CD1c-positive myeloid dendritic cell (primary cell): ENCODE measurements at regions not wholly inside any gene's neighbourhood (a gene's known extent, or its start where the extent isn't known, plus 50 kb on each side); places are given as distances from the start of the nearest gene placed in this dataset.

Source experiments
- DNase-seq: peaks from one replicate; pipeline ENCODE4 v3.0.0-alpha.2; 2016; ENCODE audit errors: extremely low spot score

DNA sequence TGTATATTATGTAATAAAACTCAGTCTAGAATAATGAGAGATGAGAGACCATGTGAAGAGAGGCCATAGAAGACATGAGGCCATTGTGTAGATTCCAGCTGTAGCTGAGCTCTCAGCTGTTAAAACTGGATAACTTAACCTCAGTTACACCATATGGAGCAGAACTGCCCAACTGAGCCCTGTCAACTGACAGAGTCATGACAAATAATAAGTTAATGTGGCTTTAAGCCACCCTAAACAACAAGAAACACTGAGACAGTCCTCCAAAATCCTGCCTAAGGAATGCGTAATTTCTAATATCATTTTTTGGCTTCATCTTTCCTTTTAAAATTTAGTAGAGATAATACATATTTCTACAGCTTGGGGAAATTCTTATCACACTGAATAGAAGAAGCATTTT is 580.0 kb upstream of the RGS18 start:
- DNase-seq: no peak

DNA sequence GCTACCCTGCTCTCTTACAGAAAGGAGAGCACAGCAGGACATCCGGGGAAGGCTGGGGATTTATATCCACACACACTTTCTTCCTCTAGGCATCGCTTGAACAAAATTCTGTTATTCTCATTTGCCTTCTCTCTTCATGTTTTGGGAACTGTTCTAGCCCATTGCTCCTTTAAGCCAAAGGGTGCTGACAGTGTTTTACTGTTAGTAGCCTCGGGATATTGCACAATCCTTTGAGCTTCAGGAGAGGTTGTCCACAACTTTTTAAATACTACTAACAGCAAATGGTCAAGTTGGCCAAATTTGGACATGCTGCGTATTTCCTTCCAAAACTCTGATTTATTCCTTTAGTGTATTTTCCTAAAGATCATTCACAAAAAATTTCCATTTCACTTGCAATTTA is 579.2 kb upstream of the RGS18 start:
- no peak for DNase-seq

DNA sequence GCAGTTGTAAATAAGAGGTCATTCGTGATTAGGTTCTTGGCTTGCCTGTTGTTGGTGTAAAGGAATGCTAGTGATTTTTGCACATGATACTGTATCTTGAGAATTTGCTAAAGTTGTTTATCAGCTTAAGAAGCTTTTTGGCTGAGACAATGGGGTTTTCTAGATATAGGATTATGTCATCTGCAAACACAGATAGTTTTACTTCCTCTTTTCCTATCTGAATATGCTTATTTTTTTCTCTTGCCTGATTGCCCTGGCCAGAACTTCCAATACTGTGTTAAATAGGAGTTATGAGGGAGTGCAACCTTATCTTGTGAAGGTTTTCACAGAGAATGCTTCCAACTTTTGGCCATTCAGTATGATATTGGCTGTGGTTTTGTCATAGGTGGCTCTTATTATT is 576.1 kb upstream of the RGS18 start:
- DNase-seq: peak; percentile 7

DNA sequence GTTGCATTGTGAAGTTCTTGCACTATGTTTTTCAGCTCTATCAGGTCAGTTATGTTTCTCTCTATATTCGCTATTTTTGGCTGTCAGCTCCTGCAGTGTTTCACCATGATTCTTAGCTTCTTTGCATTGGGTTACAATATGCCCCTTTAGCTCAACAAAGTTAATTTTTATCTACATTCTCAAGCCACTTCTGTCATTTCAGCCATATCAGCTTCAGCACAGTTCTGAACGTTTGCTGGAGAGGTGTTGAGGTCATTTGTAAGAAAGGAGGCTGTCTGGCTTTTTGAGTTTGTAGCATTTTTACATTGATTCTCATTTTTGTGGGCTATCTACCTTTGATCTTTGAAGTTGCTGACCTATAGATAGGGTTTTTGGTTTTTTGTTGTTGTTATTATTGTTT is 573.2 kb upstream of the RGS18 start:
- DNase-seq: no peak

DNA sequence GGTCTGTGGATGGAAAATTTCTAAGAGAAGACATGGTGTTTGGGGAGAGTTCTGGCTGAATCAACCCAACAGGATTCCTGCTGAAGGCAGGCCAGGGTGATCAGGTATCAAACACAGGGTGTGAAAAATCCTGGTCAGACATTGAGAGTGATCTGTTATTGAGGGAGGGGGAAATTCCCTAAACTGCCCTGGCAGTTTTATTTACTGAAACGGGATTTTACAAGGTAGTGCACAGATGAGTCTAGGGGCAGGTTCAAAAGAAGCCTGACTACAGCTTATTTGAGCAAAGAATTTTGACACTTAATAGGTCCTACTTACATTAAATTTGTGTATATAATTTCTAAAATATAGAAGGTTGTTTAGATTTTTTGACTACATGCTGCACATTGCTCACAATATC is 569.4 kb upstream of the RGS18 start:
- DNase-seq: no peak

DNA sequence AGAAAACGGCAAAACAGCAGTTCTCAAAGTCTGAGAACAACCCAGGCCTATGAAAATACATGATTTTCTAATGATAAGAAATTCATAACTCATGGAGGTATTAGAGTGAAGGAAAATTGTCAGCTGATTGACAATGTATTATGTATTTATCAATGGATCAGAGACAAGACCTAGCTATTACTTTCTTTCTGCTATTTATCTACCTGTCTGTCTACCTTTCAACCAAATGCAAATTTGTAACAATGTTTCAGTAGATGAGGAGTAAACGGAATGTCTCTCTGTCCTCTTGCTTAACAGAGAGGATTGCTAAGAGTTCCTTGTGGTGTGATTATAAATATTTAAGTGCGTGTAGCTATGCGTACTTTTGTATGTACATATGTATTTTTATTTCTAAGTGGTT is 568.7 kb upstream of the RGS18 start:
- no peak for DNase-seq

DNA sequence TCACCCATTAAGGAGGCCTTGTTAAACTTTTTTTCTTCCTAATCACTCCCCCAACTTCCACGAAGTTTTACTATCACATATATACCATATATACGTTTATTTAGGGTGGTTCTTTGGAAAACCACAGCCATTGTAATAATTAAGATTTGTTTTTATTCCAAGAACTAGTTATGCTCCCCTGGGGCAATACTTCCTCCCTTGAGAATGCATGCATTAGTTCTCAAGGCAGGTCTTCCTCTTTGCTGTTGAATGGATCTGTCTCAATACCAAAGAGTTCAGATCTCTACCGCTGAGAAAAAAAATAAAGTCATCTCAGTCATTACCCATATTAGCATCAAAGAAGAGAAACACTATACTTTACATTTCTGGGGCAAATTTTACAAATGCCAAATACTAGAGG is 567.7 kb upstream of the RGS18 start:
- DNase-seq: no peak

DNA sequence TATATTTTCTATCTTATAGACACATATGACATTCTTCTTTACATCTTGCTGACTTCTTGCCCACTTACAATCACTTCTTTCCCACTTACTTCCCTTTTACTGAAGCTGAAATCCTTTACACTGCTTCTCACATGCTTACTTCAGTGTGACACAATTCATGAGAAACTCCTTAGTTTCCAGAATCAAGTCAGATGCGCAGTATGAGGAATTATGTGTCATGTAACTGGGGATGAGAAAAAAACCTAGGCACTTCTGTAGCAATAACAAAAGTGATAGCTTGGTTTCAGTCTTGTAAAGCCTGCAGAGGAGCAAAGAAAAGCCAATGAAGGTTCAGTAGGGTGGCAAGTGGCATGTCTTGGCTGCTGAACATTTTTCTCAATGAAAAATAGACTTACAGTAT is 566.2 kb upstream of the RGS18 start:
- no peak for DNase-seq

DNA sequence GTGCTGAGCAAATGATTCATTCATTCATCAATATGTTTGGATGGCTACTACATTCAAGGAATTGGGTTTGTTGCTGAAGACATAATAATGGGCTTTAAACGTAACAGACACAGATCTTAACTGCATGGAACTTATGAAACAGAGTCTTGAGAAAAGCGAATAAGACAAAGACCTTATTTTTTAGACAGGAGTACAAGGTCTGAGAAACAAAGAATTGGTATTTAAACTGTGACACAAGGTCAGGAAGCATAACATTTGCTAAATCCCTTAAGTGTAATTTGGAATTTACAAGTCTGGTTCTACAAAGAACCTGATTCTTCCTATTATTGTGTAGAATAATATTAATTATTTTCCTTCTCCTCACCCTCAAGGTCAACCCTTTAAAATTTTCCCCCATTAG is 565.4 kb upstream of the RGS18 start:
- no peak for DNase-seq

DNA sequence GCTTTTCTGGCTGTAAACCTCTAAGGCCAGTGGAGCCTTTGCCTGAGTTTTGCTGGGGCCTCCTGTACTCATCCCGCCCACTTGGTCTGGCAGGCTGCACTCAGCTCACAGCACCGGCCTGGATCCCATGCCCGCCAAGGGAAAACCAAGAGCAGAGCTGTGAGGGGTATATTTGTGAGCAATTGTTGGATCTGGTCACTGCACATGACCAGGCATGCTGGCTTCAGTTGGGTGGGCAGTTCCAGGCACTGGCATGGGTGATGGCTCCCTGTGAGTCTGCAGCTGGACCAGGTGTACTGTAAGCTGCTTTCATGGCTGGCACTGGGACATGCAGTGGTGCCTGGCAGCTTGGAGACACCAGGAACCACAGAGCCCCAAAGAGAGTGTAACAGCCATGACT is 563.1 kb upstream of the RGS18 start:
- no peak for DNase-seq

DNA sequence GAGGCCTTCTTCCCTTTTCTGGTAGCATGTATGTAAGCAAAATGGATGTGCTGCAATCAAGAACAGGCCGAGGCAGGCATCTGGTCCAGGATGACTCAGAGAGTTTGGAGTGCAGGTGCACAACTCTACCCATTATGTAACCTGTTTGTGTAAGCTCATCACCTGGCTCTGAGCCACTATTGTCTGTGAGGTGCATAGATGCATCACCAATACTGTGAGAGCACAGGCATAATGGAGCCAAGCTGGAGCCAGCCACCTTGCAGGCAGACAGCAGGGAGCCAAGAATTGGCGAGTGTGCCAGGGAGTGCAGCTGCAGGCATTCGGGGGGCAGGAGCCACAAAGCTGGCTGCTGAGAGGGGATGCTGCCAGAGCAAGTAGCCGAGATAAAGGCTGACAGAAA is 549.9 kb upstream of the RGS18 start:
- no peak for DNase-seq

DNA sequence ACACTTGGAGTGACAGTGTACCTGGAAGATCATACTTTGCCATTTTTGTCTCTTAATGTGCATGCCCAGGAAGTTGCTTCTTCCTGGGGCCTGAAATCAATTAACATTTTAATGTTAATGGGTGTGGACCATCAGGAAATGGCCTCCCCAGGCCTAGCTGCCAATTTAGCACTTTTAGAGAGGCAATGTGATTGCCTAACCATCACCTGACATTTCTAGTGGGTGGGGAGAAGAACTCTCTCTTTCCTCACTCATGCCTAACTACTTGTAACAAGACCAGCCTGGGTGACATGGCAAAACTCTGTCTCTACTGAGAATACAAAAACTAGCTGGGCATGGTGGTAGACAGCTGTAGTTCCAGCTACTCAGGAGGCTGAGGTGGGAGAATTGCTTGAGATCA is 549.0 kb upstream of the RGS18 start:
- no peak for DNase-seq

DNA sequence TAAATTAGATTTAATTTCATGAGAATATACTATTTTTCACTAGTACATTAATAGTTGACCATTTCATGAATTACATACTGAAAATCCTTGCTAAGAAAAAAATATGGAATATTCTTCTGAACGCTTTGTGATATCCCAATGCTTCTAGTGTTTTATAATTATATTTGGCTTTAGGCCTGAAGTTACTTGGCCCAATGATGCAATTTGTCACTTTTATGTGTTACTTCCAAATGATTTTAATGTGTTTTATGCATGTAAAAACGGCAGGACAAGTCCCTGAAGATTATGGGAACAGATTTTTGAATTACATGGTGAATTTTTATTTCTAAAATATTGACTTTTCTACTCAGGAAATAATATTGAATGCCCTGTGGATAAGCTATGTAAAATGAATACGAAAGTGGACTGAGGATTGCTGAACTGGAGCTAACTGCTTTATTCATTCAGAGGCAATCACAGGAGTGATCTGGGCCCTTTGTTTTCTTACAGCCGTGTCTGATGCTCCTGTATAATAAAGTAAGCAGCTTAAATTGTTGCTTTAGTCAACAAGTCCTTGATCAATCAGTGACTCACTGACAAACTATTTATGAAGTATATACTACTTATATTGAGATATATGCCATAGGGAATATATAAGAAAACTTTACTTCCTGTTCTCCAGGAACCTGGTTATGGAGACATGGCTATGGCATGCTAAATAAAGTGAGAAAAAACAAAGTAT is 543.0 kb upstream of the RGS18 start:
- DNase-seq: no peak

DNA sequence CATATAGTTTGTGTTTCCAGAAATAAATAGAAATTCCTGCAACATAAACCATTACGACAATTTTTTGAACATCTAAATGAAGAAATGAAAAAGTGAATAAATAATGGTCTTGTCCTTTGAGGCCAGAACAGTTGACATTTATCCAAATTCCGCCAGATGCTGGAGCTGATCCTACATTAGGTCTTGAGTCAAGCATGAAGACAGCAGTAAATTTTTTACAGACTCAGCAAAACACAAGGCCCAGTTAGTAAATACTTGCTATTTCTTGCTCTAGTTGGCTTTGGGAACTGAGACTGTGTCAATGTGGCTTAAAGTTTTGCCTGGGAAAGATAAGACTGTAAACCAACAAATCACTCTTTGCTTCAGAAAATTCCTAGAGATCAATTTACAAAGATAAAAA is 540.1 kb upstream of the RGS18 start:
- DNase-seq: no peak

DNA sequence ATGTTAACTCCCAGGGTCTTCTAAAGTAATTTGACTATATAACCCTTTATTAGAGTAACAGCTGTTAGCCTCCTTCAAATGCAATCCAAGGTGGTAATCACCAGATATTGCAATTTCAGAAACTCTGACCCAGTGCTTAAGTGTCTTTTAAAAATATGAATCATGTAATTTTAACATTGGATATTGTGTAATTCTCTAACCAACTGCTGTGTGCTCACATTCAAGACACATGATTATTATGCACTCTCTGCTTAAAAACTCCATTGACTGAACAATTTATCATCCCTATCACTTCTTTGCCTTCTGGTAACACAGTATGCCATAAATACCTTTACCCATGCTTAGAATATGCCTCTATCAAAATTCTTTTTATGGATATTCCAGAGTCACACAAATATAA is 537.4 kb upstream of the RGS18 start:
- no peak for DNase-seq

DNA sequence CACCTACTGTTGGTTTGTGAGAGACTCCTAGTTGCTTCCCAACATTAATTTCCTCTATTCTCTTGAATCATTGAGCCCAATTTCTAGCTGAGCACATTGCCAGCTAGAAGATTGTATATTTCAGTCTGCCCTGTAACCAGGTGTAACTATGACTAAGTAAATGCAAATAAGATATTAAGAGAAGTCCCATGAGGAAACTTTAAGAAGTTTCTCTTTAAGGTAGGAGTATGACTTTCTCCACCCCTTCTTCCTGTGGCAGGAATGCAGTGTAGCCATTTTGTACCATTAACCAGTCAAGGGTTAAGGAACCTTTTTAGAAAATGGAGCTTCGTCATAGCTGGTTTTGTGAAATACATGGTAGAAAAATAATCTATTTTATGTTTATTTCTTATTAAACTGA is 534.2 kb upstream of the RGS18 start:
- DNase-seq: no peak

DNA sequence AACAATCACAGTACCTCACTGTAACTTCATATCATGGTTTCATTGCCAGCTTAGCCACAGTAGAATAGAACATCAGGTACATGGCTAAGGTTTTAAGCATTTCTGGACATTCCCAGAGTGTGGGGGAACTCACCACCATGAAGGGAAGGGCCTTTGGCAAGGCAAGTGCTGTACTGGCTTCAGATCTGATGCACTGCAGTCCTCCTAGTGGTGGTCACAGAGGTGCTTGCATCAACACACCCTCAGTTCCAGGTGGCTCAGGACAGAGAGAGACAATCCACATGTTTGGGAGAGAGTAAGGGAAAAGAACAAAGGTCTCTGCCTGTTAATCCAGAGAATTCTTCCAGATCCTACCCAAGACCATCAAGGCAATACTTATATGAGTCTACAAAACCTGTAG is 528.4 kb upstream of the RGS18 start:
- no peak for DNase-seq

DNA sequence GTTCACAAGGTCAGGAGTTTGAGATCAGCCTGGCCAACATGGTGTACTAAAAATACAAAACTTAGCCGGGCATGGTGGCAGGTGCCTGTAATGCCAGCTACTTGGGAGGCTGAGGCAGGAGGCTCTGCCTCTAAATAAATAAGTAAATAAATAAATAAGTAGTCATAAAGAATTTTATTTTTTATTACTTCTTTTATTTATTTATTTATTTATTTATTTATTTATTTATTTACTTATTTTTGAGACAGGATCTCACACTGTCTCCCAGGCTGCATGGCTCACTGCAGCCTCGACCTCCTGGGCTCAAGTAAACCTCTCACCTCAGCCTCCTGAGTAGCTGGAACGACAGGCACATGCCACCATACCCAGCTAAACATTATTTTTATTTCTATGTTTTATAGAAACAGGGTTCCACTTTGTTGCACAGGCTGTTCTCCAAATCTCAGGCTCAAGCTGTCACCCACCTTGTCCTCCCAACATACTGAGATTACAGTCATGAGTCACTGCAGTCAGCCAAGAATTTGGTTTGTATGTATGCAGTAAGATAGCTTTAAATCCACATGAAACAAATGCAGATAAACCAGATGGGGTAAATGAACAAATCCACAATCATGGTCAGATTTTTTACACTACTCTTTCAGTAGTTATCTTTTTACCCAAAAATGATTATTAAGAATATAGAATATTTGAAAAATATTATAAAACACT is 523.3 kb upstream of the RGS18 start:
- no peak for DNase-seq

DNA sequence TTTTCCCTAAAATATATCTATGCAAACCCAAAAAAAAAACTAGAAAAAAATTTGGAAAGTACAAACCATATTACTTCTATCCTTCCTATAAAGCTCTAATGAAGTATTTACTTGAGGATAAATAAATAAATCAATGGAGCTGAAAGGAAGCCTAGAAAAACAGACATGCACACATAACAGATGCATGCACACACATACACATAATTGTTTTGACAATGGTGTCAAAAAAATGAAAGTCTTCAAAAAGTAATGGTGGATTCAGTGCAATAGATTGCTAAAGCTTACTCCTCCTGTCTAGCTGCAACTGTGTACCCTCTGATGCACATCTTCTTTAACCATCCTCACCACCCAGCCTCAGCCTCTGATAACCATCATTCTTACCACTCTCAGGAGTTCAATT is 521.9 kb upstream of the RGS18 start:
- no peak for DNase-seq

DNA sequence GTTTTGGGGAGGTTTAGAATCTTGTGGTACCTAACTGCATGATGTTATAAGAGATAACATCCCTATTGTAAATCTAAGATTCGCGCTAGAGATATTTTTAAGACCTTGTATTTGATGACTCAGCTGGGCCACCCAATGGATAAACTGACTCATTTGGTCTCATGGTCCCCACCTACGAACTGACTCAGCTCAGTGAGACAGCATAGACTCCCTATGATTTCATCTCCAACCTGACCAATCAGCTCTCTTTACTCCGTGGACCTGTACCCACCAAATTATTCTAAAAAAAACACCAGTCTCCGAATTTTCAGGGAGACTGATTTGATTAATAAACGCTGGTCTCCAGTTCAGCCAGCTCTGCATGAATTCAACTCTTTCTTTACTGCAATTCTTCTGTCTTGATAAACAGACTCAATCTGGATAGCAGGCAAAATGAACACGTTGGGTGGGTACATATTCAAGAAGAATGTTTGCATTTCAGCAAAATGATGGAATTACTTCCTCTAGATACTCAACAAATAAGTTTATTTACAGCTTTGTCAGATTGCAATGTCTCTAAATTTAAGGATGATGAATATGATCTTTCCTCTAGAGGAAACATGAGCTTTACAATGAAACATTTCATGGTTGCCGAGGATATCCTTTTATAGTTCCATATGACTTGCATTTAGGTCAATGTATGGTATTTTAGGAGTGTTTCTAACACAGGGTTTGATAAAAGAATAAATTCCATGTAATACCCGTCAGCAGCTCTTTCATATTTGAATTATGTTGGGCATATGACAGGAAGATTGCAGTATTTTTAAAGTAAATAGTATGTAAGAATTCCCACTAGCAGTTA is 516.6 kb upstream of the RGS18 start:
- DNase-seq: no peak

DNA sequence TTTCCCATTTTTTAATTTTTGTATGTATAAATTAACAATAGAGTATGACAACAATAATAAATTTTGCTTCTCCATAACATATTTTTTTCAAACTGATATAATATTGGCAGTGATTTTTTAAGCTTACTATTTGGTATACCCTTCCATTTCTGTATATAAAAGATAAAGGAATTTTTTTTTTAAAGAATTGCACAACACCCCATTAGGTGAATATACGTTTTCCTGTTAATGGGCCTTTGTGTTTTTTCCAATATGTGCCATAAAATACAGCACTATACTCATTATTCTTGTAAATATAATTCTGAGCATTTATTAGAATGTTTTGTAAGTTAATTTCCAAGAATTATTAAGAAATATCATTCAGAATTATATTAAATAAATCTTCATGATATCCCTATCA is 515.2 kb upstream of the RGS18 start:
- DNase-seq: no peak

DNA sequence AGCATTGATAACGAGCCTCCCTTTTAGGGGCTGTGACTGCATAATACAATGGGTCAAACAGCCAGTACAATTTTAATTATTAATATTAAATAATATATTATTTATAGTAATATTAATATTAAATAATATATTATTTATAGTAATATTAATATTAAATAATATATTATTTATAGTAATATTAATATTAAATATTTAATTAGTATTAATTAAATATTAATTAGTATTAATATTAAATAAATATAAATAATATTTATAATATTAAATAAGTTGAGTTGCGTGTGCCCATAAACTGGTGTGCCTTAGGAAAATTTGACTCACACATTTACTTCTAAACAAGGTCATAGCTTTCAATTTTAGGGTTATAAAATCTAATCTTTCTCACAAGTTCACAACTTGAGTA is 509.3 kb upstream of the RGS18 start:
- no peak for DNase-seq

DNA sequence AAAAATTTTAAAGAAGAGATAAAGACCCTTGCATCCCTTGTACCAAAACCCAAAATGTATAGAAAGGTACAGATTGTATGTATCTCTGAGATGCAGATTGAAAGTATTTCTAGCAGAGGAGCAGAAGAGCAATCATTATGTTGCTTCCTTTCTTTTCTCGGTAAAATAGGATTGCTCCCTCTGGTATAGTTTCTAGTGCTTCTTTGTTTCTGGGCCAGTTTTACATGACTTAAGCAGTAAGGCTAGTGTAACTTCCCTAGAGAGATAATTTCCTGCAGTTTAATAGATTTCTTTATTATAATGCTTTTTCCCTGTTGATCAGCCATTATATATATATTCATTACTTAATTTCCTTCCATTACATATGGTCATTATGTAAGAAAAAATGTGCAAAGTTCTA is 496.2 kb upstream of the RGS18 start:
- no peak for DNase-seq
